ENCODE measurements at regions not wholly inside any gene's neighbourhood (a gene's known extent, or its start where the extent isn't known, plus 50 kb on each side); places are given as distances from the start of the nearest gene placed in this dataset.

GRCh38 chr5:173703466-173703865 is 87.0 kb upstream of the BOD1 start:
- no peak for TF ChIP-seq CTCF (IDR thresholded peaks at IDR 0.05)
- no peak for TF ChIP-seq POLR2A (IDR thresholded peaks at IDR 0.05)
- no peak for TF ChIP-seq POLR2AphosphoS5 (IDR thresholded peaks at IDR 0.05)
